Stimulated activated CD8-positive, alpha-beta memory T cell treated with anti-CD3 and anti-CD28 coated beads, Interleukin-7, amount 100 ng/mL, for 48 hours (primary cell): ENCODE measurements at regions not wholly inside any gene's neighbourhood (a gene's known extent, or its start where the extent isn't known, plus 50 kb on each side); places are given as distances from the start of the nearest gene placed in this dataset.
A peak's percentile ranks its signal among the peaks of the same experiment; 100 is the strongest.
"Not testable (repeated sequence)": the region's sequence is repeated elsewhere in the genome, so short reads cannot be mapped to it uniquely, and the experiment has no call there.

Experiments used
- DNase-seq, 2 donors: peaks; one replicate each; pipeline ENCODE4 v3.0.0-alpha.2; 2020; ENCODE audit warnings: low read depth in 1 of 2; ENCODE audit errors: extremely low read depth in 1 of 2

GRCh38 chr9:62798884-62799850, 1609.3 kb downstream of the SPATA31A7 start:
- DNase-seq, result peak in 1 of 2 donors; percentile 6

- DNase-seq, result peak in 1 of 2 donors; percentile 2
Observed at GRCh38 chr9:62799851-62800371, 1610.1 kb downstream of the SPATA31A7 start.

GRCh38 chr9:62800451-62801371, 1610.9 kb downstream of the SPATA31A7 start:
- not testable (repeated sequence) for DNase-seq

GRCh38 chr9:62801372-62801811, 1611.6 kb downstream of the SPATA31A7 start:
- DNase-seq, result not testable (repeated sequence)

GRCh38 chr9:62801961-62802718, 1612.3 kb downstream of the SPATA31A7 start:
- peak; percentile 85 to 87 for DNase-seq

- not testable (repeated sequence) for DNase-seq
Observed at GRCh38 chr9:62802719-62803079, 1612.9 kb downstream of the SPATA31A7 start.

- DNase-seq, result not testable (repeated sequence)
Observed at GRCh38 chr9:62803099-62803498, 1613.3 kb downstream of the SPATA31A7 start.

- DNase-seq, result not testable (repeated sequence)
Observed at GRCh38 chr9:62804314-62804713, 1614.5 kb downstream of the SPATA31A7 start.

- DNase-seq, result not testable (repeated sequence)
Observed at GRCh38 chr9:62807424-62807823, 1617.6 kb downstream of the SPATA31A7 start.

GRCh38 chr9:62808081-62808480, 1618.2 kb downstream of the SPATA31A7 start:
- DNase-seq, result not testable (repeated sequence)

GRCh38 chr9:62810318-62810717, 1620.5 kb downstream of the SPATA31A7 start:
- not testable (repeated sequence) for DNase-seq

GRCh38 chr9:62810811-62811315, 1621.0 kb downstream of the SPATA31A7 start:
- DNase-seq, result not testable (repeated sequence)

- DNase-seq, result not testable (repeated sequence)
Observed at GRCh38 chr9:62815436-62815835, 1625.6 kb downstream of the SPATA31A7 start.

- not testable (repeated sequence) for DNase-seq
Observed at GRCh38 chr9:62816331-62816730, 1626.5 kb downstream of the SPATA31A7 start.

- not testable (repeated sequence) for DNase-seq
Observed at GRCh38 chr9:62817214-62817613, 1627.4 kb downstream of the SPATA31A7 start.

- DNase-seq, result not testable (repeated sequence)
Observed at GRCh38 chr9:62822185-62822584, 1632.3 kb downstream of the SPATA31A7 start.

- not testable (repeated sequence) for DNase-seq
Observed at GRCh38 chr9:62827957-62828907, 1638.4 kb downstream of the SPATA31A7 start.

- DNase-seq, result not testable (repeated sequence)
Observed at GRCh38 chr9:62830829-62831459, 1641.1 kb downstream of the SPATA31A7 start.
